Astrocyte (in vitro differentiated cells and primary cell): ENCODE measurements at regions not wholly inside any gene's neighbourhood (a gene's known extent, or its start where the extent isn't known, plus 50 kb on each side); places are given as distances from the start of the nearest gene placed in this dataset.

Source experiments
- EZH2 ChIP-seq: IDR thresholded peaks from 2 replicates; pipeline ENCODE4 v1.6.1; 2012; ENCODE audit warnings: mild to moderate bottlenecking, low read length, inconsistent platforms; ENCODE audit not compliant: insufficient read depth
- TF ChIP-seq, protein P1 (sequence below): IDR thresholded peaks from 2 replicates; pipeline ENCODE4 v1.5.1; 2011; ENCODE audit warnings: low read depth, mild to moderate bottlenecking, inconsistent platforms, low read length, moderate library complexity; ENCODE audit not compliant: insufficient read depth

DNA sequence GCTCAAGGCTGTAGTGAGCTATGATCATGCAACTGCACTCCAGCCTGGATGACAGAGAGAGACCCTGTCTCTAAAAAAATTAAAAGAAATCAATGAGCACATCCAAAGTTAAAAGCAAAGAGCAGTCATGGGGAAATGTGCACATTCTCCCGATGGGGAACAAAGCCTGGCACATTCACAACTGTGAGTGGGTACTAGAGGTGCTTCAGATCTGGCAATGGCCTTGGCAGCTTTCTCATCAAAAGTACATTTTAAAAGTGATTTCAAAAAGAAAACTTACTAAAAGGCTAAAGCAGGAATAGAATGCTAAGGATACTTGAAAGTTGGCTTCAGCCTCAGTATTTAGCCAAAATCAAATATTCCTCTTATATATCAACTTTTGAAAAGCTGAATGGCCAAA, 145.9 kb upstream of the MAOA start:
- TF ChIP-seq, protein P1, sequence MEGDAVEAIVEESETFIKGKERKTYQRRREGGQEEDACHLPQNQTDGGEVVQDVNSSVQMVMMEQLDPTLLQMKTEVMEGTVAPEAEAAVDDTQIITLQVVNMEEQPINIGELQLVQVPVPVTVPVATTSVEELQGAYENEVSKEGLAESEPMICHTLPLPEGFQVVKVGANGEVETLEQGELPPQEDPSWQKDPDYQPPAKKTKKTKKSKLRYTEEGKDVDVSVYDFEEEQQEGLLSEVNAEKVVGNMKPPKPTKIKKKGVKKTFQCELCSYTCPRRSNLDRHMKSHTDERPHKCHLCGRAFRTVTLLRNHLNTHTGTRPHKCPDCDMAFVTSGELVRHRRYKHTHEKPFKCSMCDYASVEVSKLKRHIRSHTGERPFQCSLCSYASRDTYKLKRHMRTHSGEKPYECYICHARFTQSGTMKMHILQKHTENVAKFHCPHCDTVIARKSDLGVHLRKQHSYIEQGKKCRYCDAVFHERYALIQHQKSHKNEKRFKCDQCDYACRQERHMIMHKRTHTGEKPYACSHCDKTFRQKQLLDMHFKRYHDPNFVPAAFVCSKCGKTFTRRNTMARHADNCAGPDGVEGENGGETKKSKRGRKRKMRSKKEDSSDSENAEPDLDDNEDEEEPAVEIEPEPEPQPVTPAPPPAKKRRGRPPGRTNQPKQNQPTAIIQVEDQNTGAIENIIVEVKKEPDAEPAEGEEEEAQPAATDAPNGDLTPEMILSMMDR, result no peak
- no peak for TF ChIP-seq EZH2
